H9 (cell line): ENCODE measurements at regions not wholly inside any gene's neighbourhood (a gene's known extent, or its start where the extent isn't known, plus 50 kb on each side); places are given as distances from the start of the nearest gene placed in this dataset.

Source experiments
- DNase-seq: peaks from one replicate; pipeline ENCODE4 v3.0.0-alpha.2; 2017
- H2AFZ ChIP-seq: one replicate; pipeline ENCODE4 v1.6.1; 2013; ENCODE audit warnings: mild to moderate bottlenecking, low read length, control low read depth, moderate library complexity
- H2AK5ac ChIP-seq: 2 replicates; pipeline ENCODE4 v1.6.1; 2013; ENCODE audit warnings: low read length, control low read depth, mixed read lengths; ENCODE audit not compliant: insufficient read length
- H2BK120ac ChIP-seq: one replicate; pipeline ENCODE4 v1.6.1; 2013; ENCODE audit warnings: low read depth, mild to moderate bottlenecking, low read length, control low read depth, inconsistent platforms; ENCODE audit not compliant: poor library complexity, severe bottlenecking
- H2BK12ac ChIP-seq: 2 replicates; pipeline ENCODE4 v1.6.1; 2013; ENCODE audit warnings: low read length, control low read depth, mixed read lengths, low read depth; ENCODE audit not compliant: insufficient read length
- H2BK15ac ChIP-seq: 2 replicates; pipeline ENCODE4 v1.6.1; 2013; ENCODE audit warnings: low read depth, low read length, control low read depth
- H2BK20ac ChIP-seq: one replicate; pipeline ENCODE4 v1.6.1; 2013; ENCODE audit warnings: low read depth, mild to moderate bottlenecking, low read length, control low read depth, inconsistent platforms; ENCODE audit not compliant: poor library complexity, severe bottlenecking
- H2BK5ac ChIP-seq: 2 replicates; pipeline ENCODE4 v1.6.1; 2013; ENCODE audit warnings: low read length, control low read depth, mixed read lengths; ENCODE audit not compliant: insufficient read length
- H3K14ac ChIP-seq: 2 replicates; pipeline ENCODE4 v1.6.1; 2013; ENCODE audit warnings: low read length, control low read depth; ENCODE audit not compliant: insufficient read depth
- H3K18ac ChIP-seq: 2 replicates; pipeline ENCODE4 v1.6.1; 2013; ENCODE audit warnings: low read depth, mild to moderate bottlenecking, mixed read lengths, low read length, control low read depth; ENCODE audit not compliant: insufficient read length
- H3K23ac ChIP-seq: 2 replicates; pipeline ENCODE4 v1.6.1; 2013; ENCODE audit warnings: low read length, control low read depth, mixed read lengths, low read depth; ENCODE audit not compliant: insufficient read length
- H3K23me2 ChIP-seq: 2 replicates; pipeline ENCODE4 v1.6.1; 2013; ENCODE audit warnings: low read depth, mild to moderate bottlenecking, mixed read lengths, low read length, control low read depth; ENCODE audit not compliant: insufficient read length, poor library complexity, severe bottlenecking
- H3K27ac ChIP-seq: 2 replicates; pipeline ENCODE4 v1.5.1; 2013; ENCODE audit warnings: low read length, control low read depth, mixed read lengths, low read depth; ENCODE audit not compliant: insufficient read length
- H3K27me3 ChIP-seq: 2 replicates; pipeline ENCODE4 v1.6.1; 2013; ENCODE audit warnings: low read length, control low read depth, inconsistent platforms; ENCODE audit not compliant: insufficient read depth
- H3K4ac ChIP-seq: 2 replicates; pipeline ENCODE4 v1.6.1; 2013; ENCODE audit warnings: low read depth, mild to moderate bottlenecking, control low read depth, inconsistent platforms, low read length, moderate library complexity
- H3K4me1 ChIP-seq: 2 replicates; pipeline ENCODE4 v1.6.1; 2013; ENCODE audit warnings: low read length, control low read depth, inconsistent platforms; ENCODE audit not compliant: insufficient read depth
- H3K4me2 ChIP-seq: 2 replicates; pipeline ENCODE4 v1.6.1; 2013; ENCODE audit warnings: low read length, control low read depth, mixed read lengths; ENCODE audit not compliant: insufficient read length, insufficient read depth
- H3K56ac ChIP-seq: 2 replicates; pipeline ENCODE4 v1.6.1; 2013; ENCODE audit warnings: low read depth, mild to moderate bottlenecking, mixed read lengths, low read length, control low read depth; ENCODE audit not compliant: insufficient read length
- H3K79me1 ChIP-seq: 2 replicates; pipeline ENCODE4 v1.6.1; 2013; ENCODE audit warnings: low read depth, mild to moderate bottlenecking, moderate library complexity, low read length, control low read depth, inconsistent platforms; ENCODE audit not compliant: insufficient read depth, poor library complexity, severe bottlenecking
- H3K79me2 ChIP-seq: 2 replicates; pipeline ENCODE4 v1.6.1; 2013; ENCODE audit warnings: low read length, control low read depth, inconsistent platforms; ENCODE audit not compliant: insufficient read depth
- H3K9ac ChIP-seq: 2 replicates; pipeline ENCODE4 v1.6.1; 2013; ENCODE audit warnings: low read length, control low read depth, mixed read lengths; ENCODE audit not compliant: insufficient read length; ENCODE audit errors: extremely low read depth
- H3K9me3 ChIP-seq: one replicate; pipeline ENCODE4 v1.6.1; 2013; ENCODE audit warnings: low read depth, low read length, inconsistent platforms; ENCODE audit not compliant: control insufficient read depth
- H3T11ph ChIP-seq: one replicate; pipeline ENCODE4 v1.6.1; 2013; ENCODE audit warnings: mild to moderate bottlenecking, low read length, control low read depth, inconsistent platforms
- H4K20me1 ChIP-seq: one replicate; pipeline ENCODE4 v1.6.1; 2013; ENCODE audit not compliant: control insufficient read depth, insufficient read length, insufficient read depth
- H4K5ac ChIP-seq: 2 replicates; pipeline ENCODE4 v1.6.1; 2013; ENCODE audit warnings: low read depth, mild to moderate bottlenecking, mixed read lengths, low read length, control low read depth; ENCODE audit not compliant: insufficient read length
- H4K8ac ChIP-seq: replicated peaks from 2 replicates; pipeline ENCODE4 v1.6.1; 2013; ENCODE audit warnings: low read length, control low read depth, mixed read lengths, low read depth; ENCODE audit not compliant: insufficient read length
- H4K91ac ChIP-seq: 2 replicates; pipeline ENCODE4 v1.6.1; 2013; ENCODE audit warnings: low read depth, mild to moderate bottlenecking, moderate library complexity, mixed read lengths, low read length, control low read depth; ENCODE audit not compliant: insufficient read length
- H3K27ac Mint-ChIP-seq, 3 experiments: 2 replicates in 2 of 3; 3 replicates in 1 of 3; pipeline ENCODE4 v1.8.0; 2020 to 2021; ENCODE audit warnings: mixed read lengths in 3 of 3, mild to moderate bottlenecking in 1 of 3, moderate library complexity in 1 of 3
- H3K27me3 Mint-ChIP-seq: 2 replicates; pipeline ENCODE4 v1.8.0; 2021; ENCODE audit warnings: low read depth, mild to moderate bottlenecking, moderate library complexity, mixed read lengths
- H3K36me3 Mint-ChIP-seq, 3 experiments: 2 replicates in 2 of 3; 3 replicates in 1 of 3; pipeline ENCODE4 v1.8.0; 2020 to 2021; ENCODE audit warnings: low read depth in 3 of 3, mixed read lengths in 3 of 3; ENCODE audit not compliant: insufficient read depth in 1 of 3
- H3K4me1 Mint-ChIP-seq, 2 experiments: 2 replicates each; pipeline ENCODE4 v1.8.0; 2020; ENCODE audit warnings: mixed read lengths in 2 of 2
- H3K4me3 Mint-ChIP-seq, 2 experiments: 2 replicates in 1 of 2; 3 replicates in 1 of 2; pipeline ENCODE4 v1.8.0; 2020 to 2021; ENCODE audit warnings: mild to moderate bottlenecking in 2 of 2, mixed read lengths in 2 of 2, moderate library complexity in 1 of 2
- H3K9me3 Mint-ChIP-seq, 2 experiments: 2 replicates in 1 of 2; 3 replicates in 1 of 2; pipeline ENCODE4 v1.8.0; 2020; ENCODE audit warnings: mild to moderate bottlenecking in 2 of 2, mixed read lengths in 2 of 2, moderate library complexity in 1 of 2
- CTCF ChIP-seq: fragments of 200-600 bp; sonication (generic); conservative IDR thresholded peaks from 3 replicates; pipeline ENCODE4 v1.8.0; 2021; ENCODE audit warnings: antibody characterized with exemption, mild to moderate bottlenecking
- WGBS: extraction: QIAGEN DNeasy Blood & Tissue Kit; methylation state at CpG from one replicate; pipeline ENCODE4 v1.1.7; 2013; ENCODE audit warnings: missing lambda C conversion rate, low lambda C conversion rate, mixed read lengths; ENCODE audit not compliant: insufficient read length; ENCODE audit errors: extremely low coverage; 5-methylcytosine and 5-hydroxymethylcytosine counted together

GRCh38 chr1:193388165-193388564 lies 201.8 kb upstream of the B3GALT2 start:
- Histone ChIP-seq H3K27ac (no peak overlapping the region), H2BK120ac (no peak overlapping the region), H3K18ac (no peak overlapping the region), H2AFZ (no peak overlapping the region), H3K23me2 (no peaks in the 10 kb centered on the region), H3K9ac (no peak overlapping the region), H3K23ac (no peak overlapping the region), H3K4me1 (no peaks in the 10 kb centered on the region), H2BK12ac (no peak overlapping the region), H2BK5ac (no peak overlapping the region), H2BK20ac (no peak overlapping the region), H3K27me3 (no peaks in the 10 kb centered on the region), H3K14ac (no peak overlapping the region), H3K9me3 (no peaks in the 10 kb centered on the region), H4K8ac (no peak overlapping the region), H3K4me2 (no peak overlapping the region), H3K79me2 (no peaks in the 10 kb centered on the region), H3K4ac (no peak overlapping the region), H4K5ac (no peak overlapping the region), H2BK15ac (no peak overlapping the region), H2AK5ac (no peak overlapping the region), H3K56ac (no peak overlapping the region), H4K20me1 (no peaks in the 10 kb centered on the region), H3T11ph (no peak overlapping the region), H4K91ac (no peak overlapping the region), H3K79me1 (no peaks in the 10 kb centered on the region)
- Mint-ChIP-seq H3K4me3 (no peak overlapping the region), H3K4me1 (no peaks in the 10 kb centered on the region), H3K36me3 (no peaks in the 10 kb centered on the region), H3K27ac (no peak overlapping the region), H3K27me3 (no peaks in the 10 kb centered on the region), H3K9me3 (peaks cover 0 to 2% of the 10 kb centered on the region in 2 experiments; a peak in 2 of 5 replicates)
- no peak for DNase-seq
- no peak for TF ChIP-seq CTCF
- no CpG with 5 or more reads among the region's 4 CpGs for WGBS
